Ovary (tissue), 3 donors: ENCODE measurements at regions not wholly inside any gene's neighbourhood (a gene's known extent, or its start where the extent isn't known, plus 50 kb on each side); places are given as distances from the start of the nearest gene placed in this dataset.

Source experiments
- POLR2A ChIP-seq: fragments of 450-650 bp; IDR thresholded peaks from one replicate; pipeline ENCODE4 v1.6.1; 2017; ENCODE audit warnings: antibody characterized with exemption, mild to moderate bottlenecking, moderate library complexity
- TF ChIP-seq, protein P1 (sequence below), 3 donors: fragments of 450-650 bp in 2 of 3; fragments of 200-600 bp in 1 of 3; IDR thresholded peaks; one replicate each; pipeline versions ENCODE4 v1.5.1 to v1.8.0; 2016 to 2022; ENCODE audit warnings: antibody characterized with exemption in 3 of 3, mild to moderate bottlenecking in 1 of 3
- donor health status: DM: no; HTN: no; CAD: no.

DNA sequence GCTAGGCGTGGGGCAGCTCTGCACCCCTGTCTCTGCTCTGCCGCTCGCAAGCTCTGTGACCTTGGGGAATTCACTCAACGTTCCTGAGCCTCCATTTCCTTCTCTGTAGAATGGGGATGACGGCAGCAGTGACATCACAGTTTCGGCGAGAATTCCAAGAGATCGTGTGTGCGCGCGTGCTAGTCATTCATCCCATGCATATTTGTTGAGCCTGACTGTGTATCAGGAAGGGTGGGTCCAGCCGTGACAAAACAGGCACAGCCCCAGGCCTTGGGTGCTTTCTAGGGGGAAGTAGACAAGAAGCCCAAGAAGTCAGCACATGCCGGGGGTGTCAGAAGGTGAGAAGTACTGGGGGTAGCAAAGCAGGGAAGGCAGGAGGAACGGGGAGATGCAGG, 145.6 kb upstream of the NCOR2 start:
- TF ChIP-seq, protein P1, sequence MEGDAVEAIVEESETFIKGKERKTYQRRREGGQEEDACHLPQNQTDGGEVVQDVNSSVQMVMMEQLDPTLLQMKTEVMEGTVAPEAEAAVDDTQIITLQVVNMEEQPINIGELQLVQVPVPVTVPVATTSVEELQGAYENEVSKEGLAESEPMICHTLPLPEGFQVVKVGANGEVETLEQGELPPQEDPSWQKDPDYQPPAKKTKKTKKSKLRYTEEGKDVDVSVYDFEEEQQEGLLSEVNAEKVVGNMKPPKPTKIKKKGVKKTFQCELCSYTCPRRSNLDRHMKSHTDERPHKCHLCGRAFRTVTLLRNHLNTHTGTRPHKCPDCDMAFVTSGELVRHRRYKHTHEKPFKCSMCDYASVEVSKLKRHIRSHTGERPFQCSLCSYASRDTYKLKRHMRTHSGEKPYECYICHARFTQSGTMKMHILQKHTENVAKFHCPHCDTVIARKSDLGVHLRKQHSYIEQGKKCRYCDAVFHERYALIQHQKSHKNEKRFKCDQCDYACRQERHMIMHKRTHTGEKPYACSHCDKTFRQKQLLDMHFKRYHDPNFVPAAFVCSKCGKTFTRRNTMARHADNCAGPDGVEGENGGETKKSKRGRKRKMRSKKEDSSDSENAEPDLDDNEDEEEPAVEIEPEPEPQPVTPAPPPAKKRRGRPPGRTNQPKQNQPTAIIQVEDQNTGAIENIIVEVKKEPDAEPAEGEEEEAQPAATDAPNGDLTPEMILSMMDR (IDR thresholded peaks at IDR 0.05), result no peak
- no peak for TF ChIP-seq POLR2A
